Bronchial epithelial cell (primary cell): ENCODE measurements at regions not wholly inside any gene's neighbourhood (a gene's known extent, or its start where the extent isn't known, plus 50 kb on each side); places are given as distances from the start of the nearest gene placed in this dataset.

Source experiments
- DNase-seq: peaks from one replicate; pipeline ENCODE4 v3.0.0-alpha.2; 2010; ENCODE audit warnings: low read depth
- FAIRE-seq: peaks from 2 replicates; lab custom pipeline; 2011; peaks lifted over from hg19 to GRCh38; lab: Jason Lieb, UNC
- H3K27me3 ChIP-seq: 2 replicates; pipeline ENCODE4 v1.5.1; 2011; ENCODE audit warnings: low read length; ENCODE audit not compliant: control insufficient read depth, insufficient read depth
- H3K36me3 ChIP-seq: 2 replicates; pipeline ENCODE4 v1.5.1; 2011; ENCODE audit warnings: low read length; ENCODE audit not compliant: control insufficient read depth, insufficient read depth
- H3K4me3 ChIP-seq: 2 replicates; pipeline ENCODE4 v1.5.1; 2011; ENCODE audit warnings: mild to moderate bottlenecking, low read depth, low read length, control low read depth
- TF ChIP-seq, protein P1 (sequence below): IDR thresholded peaks from 2 replicates; pipeline ENCODE4 v1.5.1; 2011; ENCODE audit warnings: mild to moderate bottlenecking, moderate library complexity, low read length, control low read depth, inconsistent platforms; ENCODE audit not compliant: insufficient read depth, severe bottlenecking

DNA sequence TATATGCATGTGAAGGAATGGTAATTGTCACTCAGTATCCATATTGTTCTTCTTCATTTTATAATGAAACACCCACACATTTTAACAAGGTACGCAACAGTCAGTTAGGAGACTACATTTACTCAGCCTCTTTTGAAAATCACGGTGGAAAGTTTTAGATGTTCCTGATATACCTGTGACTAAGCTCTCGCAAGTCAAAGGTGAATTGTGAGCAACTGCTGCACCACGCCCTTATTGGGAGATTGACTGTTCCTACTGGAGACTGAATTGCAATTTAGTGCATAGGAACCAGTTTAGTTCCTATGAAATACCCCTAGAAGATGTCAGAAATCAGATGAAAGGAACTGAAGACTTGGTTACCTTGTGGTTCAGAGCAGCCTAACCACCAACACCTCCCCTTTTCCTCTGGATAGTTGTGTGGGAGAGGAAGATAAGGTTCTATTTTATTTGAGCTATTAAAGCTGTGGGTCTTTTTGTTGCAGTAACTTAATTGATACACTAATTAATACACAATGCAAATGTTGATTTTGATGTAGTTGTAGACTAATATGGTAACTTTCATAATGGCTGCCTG lies 1280.5 kb upstream of the CDH2 start:
- Histone ChIP-seq H3K4me3 (no peak overlapping the region), H3K27me3 (no peaks in the 10 kb centered on the region), H3K36me3 (no peaks in the 10 kb centered on the region)
- peak; percentile 63 for DNase-seq
- TF ChIP-seq, protein P1, sequence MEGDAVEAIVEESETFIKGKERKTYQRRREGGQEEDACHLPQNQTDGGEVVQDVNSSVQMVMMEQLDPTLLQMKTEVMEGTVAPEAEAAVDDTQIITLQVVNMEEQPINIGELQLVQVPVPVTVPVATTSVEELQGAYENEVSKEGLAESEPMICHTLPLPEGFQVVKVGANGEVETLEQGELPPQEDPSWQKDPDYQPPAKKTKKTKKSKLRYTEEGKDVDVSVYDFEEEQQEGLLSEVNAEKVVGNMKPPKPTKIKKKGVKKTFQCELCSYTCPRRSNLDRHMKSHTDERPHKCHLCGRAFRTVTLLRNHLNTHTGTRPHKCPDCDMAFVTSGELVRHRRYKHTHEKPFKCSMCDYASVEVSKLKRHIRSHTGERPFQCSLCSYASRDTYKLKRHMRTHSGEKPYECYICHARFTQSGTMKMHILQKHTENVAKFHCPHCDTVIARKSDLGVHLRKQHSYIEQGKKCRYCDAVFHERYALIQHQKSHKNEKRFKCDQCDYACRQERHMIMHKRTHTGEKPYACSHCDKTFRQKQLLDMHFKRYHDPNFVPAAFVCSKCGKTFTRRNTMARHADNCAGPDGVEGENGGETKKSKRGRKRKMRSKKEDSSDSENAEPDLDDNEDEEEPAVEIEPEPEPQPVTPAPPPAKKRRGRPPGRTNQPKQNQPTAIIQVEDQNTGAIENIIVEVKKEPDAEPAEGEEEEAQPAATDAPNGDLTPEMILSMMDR: no peak
- no peak for FAIRE-seq

DNA sequence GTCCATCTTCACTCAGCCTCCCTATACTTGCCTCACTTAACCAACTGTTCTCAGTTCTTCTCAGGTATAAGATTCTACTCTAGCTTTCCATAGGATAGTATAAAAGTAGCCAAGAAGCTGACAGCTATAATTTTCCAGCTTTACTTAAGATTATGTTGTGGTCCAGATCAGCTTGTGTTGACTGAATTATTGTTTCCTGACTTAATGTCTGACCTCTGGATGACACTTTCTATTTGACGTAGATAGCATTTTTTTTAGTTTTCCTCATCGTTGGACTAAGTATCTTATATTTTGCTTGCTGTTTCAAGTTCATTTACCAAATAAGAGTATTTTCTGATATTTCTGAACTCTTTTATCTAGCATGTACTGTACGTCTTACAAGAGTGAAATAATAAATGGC lies 1272.5 kb upstream of the CDH2 start:
- H3K27me3 ChIP-seq: no peaks in the 10 kb centered on the region
- no peak for DNase-seq
- TF ChIP-seq, protein P1: no peak
- H3K36me3 ChIP-seq: no peaks in the 10 kb centered on the region
- H3K4me3 ChIP-seq: no peak overlapping the region
- FAIRE-seq: no peak

DNA sequence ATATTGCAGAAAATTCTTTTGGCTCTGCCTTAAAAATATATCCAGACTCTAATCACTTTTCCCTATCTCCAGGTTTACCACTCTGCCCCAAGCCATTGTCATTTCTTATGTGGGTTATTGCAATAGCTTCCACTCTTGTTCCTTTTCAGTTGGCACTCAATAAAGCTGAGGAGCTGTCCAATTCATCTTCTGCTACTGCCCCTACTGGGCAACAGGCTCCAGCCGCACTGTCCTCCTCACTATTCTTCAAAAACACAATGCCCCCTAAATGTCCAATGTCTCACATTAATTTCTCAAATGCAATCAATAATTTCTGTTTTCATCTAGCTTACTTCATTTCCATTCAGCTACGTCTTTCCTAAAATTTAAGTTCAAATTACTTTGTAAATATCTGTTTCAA lies 1262.5 kb upstream of the CDH2 start:
- DNase-seq: no peak
- H3K27me3 ChIP-seq: no peaks in the 10 kb centered on the region
- no peak overlapping the region for H3K4me3 ChIP-seq
- FAIRE-seq: no peak
- TF ChIP-seq, protein P1: peak; percentile 13
- no peaks in the 10 kb centered on the region for H3K36me3 ChIP-seq

DNA sequence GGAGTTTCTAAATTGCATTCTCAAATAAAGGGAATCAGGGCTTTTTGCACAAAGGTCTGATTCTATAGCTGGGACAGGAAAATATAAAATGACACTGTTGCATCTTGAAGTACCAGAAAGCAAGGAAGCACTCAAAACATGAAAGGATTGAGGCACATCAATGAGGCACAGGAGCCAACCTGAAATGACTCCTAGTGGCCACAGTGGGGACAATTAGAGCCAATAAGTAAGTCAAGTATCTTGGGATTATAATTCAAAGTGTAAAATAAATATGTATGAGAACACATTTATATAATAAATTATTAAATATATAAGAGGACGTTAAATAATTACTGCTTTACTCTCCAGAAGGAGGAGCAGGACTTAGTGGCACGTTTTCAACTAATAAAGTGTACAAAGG lies 1259.5 kb upstream of the CDH2 start:
- no peaks in the 10 kb centered on the region for H3K36me3 ChIP-seq
- TF ChIP-seq, protein P1: peak; percentile 7
- FAIRE-seq (no peak), DNase-seq (no peak)
- no peak overlapping the region for H3K4me3 ChIP-seq
- no peaks in the 10 kb centered on the region for H3K27me3 ChIP-seq

DNA sequence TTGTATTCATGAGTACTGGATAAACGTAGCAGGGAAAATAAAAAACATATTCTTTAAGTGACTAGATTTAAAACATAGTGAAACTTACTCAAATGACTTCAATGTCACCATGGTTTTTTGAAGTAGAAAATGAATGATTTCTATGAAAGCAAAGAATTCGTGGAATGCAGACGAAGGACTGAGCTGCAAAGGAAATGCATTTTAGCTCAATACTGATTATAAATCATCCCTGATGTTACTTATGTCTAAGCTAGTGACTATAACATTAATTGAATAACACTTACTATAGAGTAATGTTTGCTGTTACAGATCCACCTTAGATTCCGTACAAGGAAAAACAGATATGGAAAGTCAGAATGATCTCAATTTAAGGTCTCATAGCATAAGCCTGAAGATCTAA lies 1257.7 kb upstream of the CDH2 start:
- Histone ChIP-seq H3K27me3 (no peaks in the 10 kb centered on the region), H3K4me3 (no peak overlapping the region), H3K36me3 (no peaks in the 10 kb centered on the region)
- TF ChIP-seq, protein P1: no peak
- DNase-seq (no peak), FAIRE-seq (no peak)

DNA sequence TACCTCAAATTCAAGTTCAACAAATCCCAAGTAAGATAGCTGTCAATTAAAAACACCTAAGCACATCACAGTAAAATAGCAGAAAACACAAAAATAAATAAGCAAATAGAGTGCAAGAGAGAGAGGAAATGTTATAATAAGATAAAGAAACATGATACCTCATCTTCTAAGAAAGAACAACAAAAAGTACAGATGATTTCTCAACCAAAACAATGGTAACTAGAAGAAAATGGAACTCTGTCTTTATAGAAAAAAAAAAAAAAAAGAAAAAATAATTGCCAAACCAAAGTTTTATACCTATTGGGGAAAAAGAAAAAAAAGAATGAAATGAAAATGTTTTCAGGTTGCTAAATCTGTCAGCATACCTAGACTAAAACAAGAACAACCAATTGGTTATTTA lies 1253.5 kb upstream of the CDH2 start:
- TF ChIP-seq, protein P1: no peak
- Histone ChIP-seq H3K27me3 (no peaks in the 10 kb centered on the region), H3K4me3 (no peak overlapping the region), H3K36me3 (no peaks in the 10 kb centered on the region)
- DNase-seq (no peak), FAIRE-seq (no peak)
